B cell (primary cell): ENCODE measurements at regions not wholly inside any gene's neighbourhood (a gene's known extent, or its start where the extent isn't known, plus 50 kb on each side); places are given as distances from the start of the nearest gene placed in this dataset.

Source experiments
- ATAC-seq: fragments of 200-7000 bp; cut with Tn5 transposase; one replicate; pipeline ENCODE4 v1.10.0; 2021; ENCODE audit warnings: low read depth, mild to moderate bottlenecking, moderate number of reproducible peaks, moderate library complexity
- CTCF ChIA-PET: fragments of 350-600 bp; sonication (Branson Sonifier 250); formaldehyde crosslinking; loops from one replicate; lab custom pipeline; 2021; ENCODE audit warnings: antibody characterized with exemption, inconsistent platforms; lab: Charles Lee
- POLR2A ChIA-PET: fragments of 350-600 bp; sonication (Branson Sonifier 250); formaldehyde crosslinking; loops from one replicate; lab custom pipeline; 2021; ENCODE audit warnings: antibody characterized with exemption; lab: Charles Lee
- DNase-seq: peaks from one replicate; pipeline ENCODE4 v3.0.0; 2013
- H2AFZ ChIP-seq: 2 replicates; pipeline ENCODE4 v1.6.1; 2012; ENCODE audit warnings: mild to moderate bottlenecking, low read depth, low read length; ENCODE audit not compliant: insufficient read depth, poor library complexity, severe bottlenecking
- H3K27ac ChIP-seq, 2 donors: 1 replicate in 1 of 2; 2 replicates in 1 of 2; pipeline ENCODE4 v1.5.1; 2012 to 2013; ENCODE audit warnings: low read length in 2 of 2, mild to moderate bottlenecking in 2 of 2, moderate library complexity in 1 of 2
- H3K27me3 ChIP-seq, 4 experiments: fragments of 200-600 bp in 1 of 4; sonication (generic) in 1 of 4; replicated peaks in 1 of 4; 1 replicate in 2 of 4; 2 replicates in 2 of 4; pipeline versions ENCODE4 v1.6.1 to v1.7.0; 2013 to 2016; ENCODE audit warnings: low read length in 3 of 4, mild to moderate bottlenecking in 2 of 4, mixed read lengths in 1 of 4, moderate library complexity in 1 of 4; ENCODE audit not compliant: insufficient read depth in 4 of 4, control insufficient read depth in 3 of 4; ENCODE audit errors: control extremely low read depth in 1 of 4
- H3K36me3 ChIP-seq, 2 experiments: replicated peaks in 1 of 2; 1 replicate in 1 of 2; 2 replicates in 1 of 2; pipeline versions ENCODE4 v1.6.1 to v1.7.1; 2013; ENCODE audit warnings: low read length in 1 of 2; ENCODE audit not compliant: insufficient read depth in 2 of 2, control insufficient read depth in 1 of 2; ENCODE audit errors: control extremely low read depth in 1 of 2, extremely low read depth in 1 of 2
- H3K4me1 ChIP-seq, 2 donors: fragments of 200-600 bp in 1 of 2; sonication (generic) in 1 of 2; 1 replicate in 1 of 2; 2 replicates in 1 of 2; pipeline versions ENCODE4 v1.5.1 to v1.6.1; 2013 to 2017; ENCODE audit warnings: low read length in 2 of 2; ENCODE audit not compliant: control insufficient read depth in 2 of 2, insufficient read depth in 2 of 2
- H3K4me2 ChIP-seq: replicated peaks from 2 replicates; pipeline ENCODE3; 2012; ENCODE audit warnings: mild to moderate bottlenecking, low read depth, low read length; ENCODE audit not compliant: poor library complexity, severe bottlenecking
- H3K4me3 ChIP-seq, 5 experiments: fragments of 200-600 bp in 1 of 5; sonication (generic) in 1 of 5; 1 replicate in 3 of 5; 2 replicates in 2 of 5; pipeline versions ENCODE4 v1.5.1 to v1.7.0; 2011 to 2016; ENCODE audit warnings: low read length in 4 of 5, mild to moderate bottlenecking in 4 of 5, low read depth in 2 of 5, control low read depth in 1 of 5, moderate library complexity in 1 of 5; ENCODE audit not compliant: insufficient read depth in 1 of 5; ENCODE audit errors: control extremely low read depth in 1 of 5, extremely low read depth in 1 of 5
- H3K79me2 ChIP-seq: fragments of 200-600 bp; sonication (generic); one replicate; pipeline ENCODE4 v1.6.0; 2016; ENCODE audit warnings: low read length; ENCODE audit not compliant: control insufficient read depth, insufficient read depth
- H3K9ac ChIP-seq: fragments of 200-600 bp; sonication (generic); 2 replicates; pipeline ENCODE4 v1.6.1; 2017; ENCODE audit warnings: mild to moderate bottlenecking, low read length, moderate library complexity
- H3K9me3 ChIP-seq, 3 donors: one replicate each; pipeline versions ENCODE4 v1.6.1 to v1.7.1; 2013; ENCODE audit warnings: low read length in 2 of 3; ENCODE audit not compliant: control insufficient read depth in 2 of 3, insufficient read depth in 1 of 3; ENCODE audit errors: control extremely low read depth in 1 of 3
- H4K20me1 ChIP-seq: 2 replicates; pipeline ENCODE4 v1.6.0; 2012; ENCODE audit warnings: mild to moderate bottlenecking, low read length; ENCODE audit not compliant: insufficient read depth, control insufficient read depth, poor library complexity, severe bottlenecking
- H3K27ac Mint-ChIP-seq: one replicate; pipeline ENCODE4 v1.8.0; 2021; ENCODE audit warnings: mixed read lengths
- H3K27me3 Mint-ChIP-seq: one replicate; pipeline ENCODE4 v1.8.0; 2021; ENCODE audit warnings: mixed read lengths
- H3K4me1 Mint-ChIP-seq: one replicate; pipeline ENCODE4 v1.8.0; 2021; ENCODE audit warnings: mixed read lengths
- H3K4me3 Mint-ChIP-seq: one replicate; pipeline ENCODE4 v1.8.0; 2021; ENCODE audit warnings: mixed read lengths
- H3K9me3 Mint-ChIP-seq: one replicate; pipeline ENCODE4 v1.8.0; 2022; ENCODE audit warnings: mixed read lengths; ENCODE audit not compliant: insufficient read depth
- CTCF ChIP-seq: fragments of 200-600 bp; IDR thresholded peaks from one replicate; pipeline ENCODE4 v1.8.0; 2022; ENCODE audit warnings: antibody characterized with exemption, mild to moderate bottlenecking
- EZH2 ChIP-seq: IDR thresholded peaks from 2 replicates; pipeline ENCODE4 v1.6.1; 2012; ENCODE audit warnings: borderline replicate concordance, low read depth, mild to moderate bottlenecking, moderate library complexity, low read length; ENCODE audit not compliant: insufficient read depth, poor library complexity, severe bottlenecking
- WGBS: methylation state at CpG from one replicate; pipeline ENCODE4 v1.1.5; 2013; ENCODE audit warnings: missing lambda C conversion rate; ENCODE audit not compliant: insufficient coverage; 5-methylcytosine and 5-hydroxymethylcytosine counted together
- intact Hi-C: fragments of 100-400 bp; cut with micrococcal nuclease; formaldehyde crosslinking; loops from one replicate; pipeline ENCODE4 v1.10.0; 2022

GRCh38 chr3:25165306-25165705 lies 262.8 kb upstream of the RARB start:
- POLR2A ChIA-PET = no interaction called here
- DNase-seq (no peak), ATAC-seq (no peak)
- Histone ChIP-seq H3K4me3 (no peak overlapping the region), H3K27ac (no peak overlapping the region), H2AFZ (no peak overlapping the region), H3K79me2 (no peaks in the 10 kb centered on the region), H4K20me1 (no peaks in the 10 kb centered on the region), H3K27me3 (no peaks in the 10 kb centered on the region), H3K9ac (no peak overlapping the region), H3K4me2 (no peak overlapping the region), H3K9me3 (peaks cover 0 to 4% (median 2%) of the 10 kb centered on the region in 3 donors), H3K4me1 (no peaks in the 10 kb centered on the region), H3K36me3 (no peaks in the 10 kb centered on the region)
- intact Hi-C loops = no loop called here
- no peaks in the 10 kb centered on the region for H3K27me3 Mint-ChIP-seq
- CTCF ChIA-PET = no interaction called here
- H3K27ac Mint-ChIP-seq = no peak overlapping the region
- H3K9me3 Mint-ChIP-seq = no peaks in the 10 kb centered on the region
- no peak overlapping the region for H3K4me3 Mint-ChIP-seq
- TF ChIP-seq EZH2 = no peak
- no peak for TF ChIP-seq CTCF
- WGBS = 57% methylated on average over 1 of the region's 3 CpGs
- no peaks in the 10 kb centered on the region for H3K4me1 Mint-ChIP-seq

- POLR2A ChIA-PET = no interaction called here
- Histone ChIP-seq H4K20me1 (no peaks in the 10 kb centered on the region), H3K27me3 (no peaks in the 10 kb centered on the region), H2AFZ (no peak overlapping the region), H3K9ac (no peak overlapping the region), H3K36me3 (no peaks in the 10 kb centered on the region), H3K79me2 (no peaks in the 10 kb centered on the region), H3K4me3 (no peak overlapping the region), H3K4me2 (no peak overlapping the region), H3K9me3 (peaks cover 0 to 4% (median 2%) of the 10 kb centered on the region in 3 donors), H3K4me1 (no peaks in the 10 kb centered on the region), H3K27ac (no peak overlapping the region)
- DNase-seq (no peak), ATAC-seq (no peak)
- H3K4me1 Mint-ChIP-seq = no peaks in the 10 kb centered on the region
- CTCF ChIA-PET = no interaction called here
- no peak overlapping the region for H3K27ac Mint-ChIP-seq
- WGBS = no CpG with 5 or more reads among the region's 3 CpGs
- H3K9me3 Mint-ChIP-seq = no peaks in the 10 kb centered on the region
- H3K27me3 Mint-ChIP-seq = no peaks in the 10 kb centered on the region
- intact Hi-C loops = no loop called here
- no peak overlapping the region for H3K4me3 Mint-ChIP-seq
- TF ChIP-seq CTCF (no peak), EZH2 (no peak)
Observed at GRCh38 chr3:25166016-25166415, 262.0 kb upstream of the RARB start.
